ENCODE measurements at regions not wholly inside any gene's neighbourhood (a gene's known extent, or its start where the extent isn't known, plus 50 kb on each side); places are given as distances from the start of the nearest gene placed in this dataset.

- no peak for DNase-seq (ENCODE audit: low spot score)
Observed at GRCh38 chr14:101503431-101504095, 57.7 kb upstream of the DIO3 start.

GRCh38 chr14:101504096-101504948, 57.0 kb upstream of the DIO3 start:
- no peak for DNase-seq (ENCODE audit: low spot score)

GRCh38 chr14:101505236-101505970, 55.9 kb upstream of the DIO3 start:
- no peak for DNase-seq (ENCODE audit: low spot score)

GRCh38 chr14:101506211-101506925, 54.9 kb upstream of the DIO3 start:
- no peak for DNase-seq (ENCODE audit: low spot score)

- DNase-seq (ENCODE audit: low spot score), result no peak
Observed at GRCh38 chr14:101506926-101507835, 54.1 kb upstream of the DIO3 start.

- no peak for DNase-seq (ENCODE audit: low spot score)
Observed at GRCh38 chr14:101507836-101508150, 53.5 kb upstream of the DIO3 start.

- DNase-seq (ENCODE audit: low spot score), result no peak
Observed at GRCh38 chr14:101508196-101508947, 52.9 kb upstream of the DIO3 start.

- no peak for DNase-seq (ENCODE audit: low spot score)
Observed at GRCh38 chr14:101508948-101509729, 52.2 kb upstream of the DIO3 start.

GRCh38 chr14:101509730-101510371, 51.4 kb upstream of the DIO3 start:
- DNase-seq (ENCODE audit: low spot score), result no peak

GRCh38 chr14:101511199-101511598, 50.1 kb upstream of the DIO3 start:
- DNase-seq (ENCODE audit: low spot score), result no peak

Measured in COLO829 (cell line).